Type B pancreatic cell (in vitro differentiated cells): ENCODE measurements at regions not wholly inside any gene's neighbourhood (a gene's known extent, or its start where the extent isn't known, plus 50 kb on each side); places are given as distances from the start of the nearest gene placed in this dataset.

ENCODE experiments used
- DNase-seq: peaks from one replicate; pipeline ENCODE4 v3.0.0; 2021; ENCODE audit warnings: mixed read lengths; ENCODE audit not compliant: unreplicated experiment; ENCODE audit errors: extremely low spot score
- H3K27ac Mint-ChIP-seq: 2 replicates; pipeline ENCODE4 v1.8.0; 2021; ENCODE audit warnings: mild to moderate bottlenecking, mixed read lengths
- H3K27me3 Mint-ChIP-seq: 2 replicates; pipeline ENCODE4 v1.8.0; 2021; ENCODE audit warnings: mixed read lengths
- H3K36me3 Mint-ChIP-seq: 2 replicates; pipeline ENCODE4 v1.8.0; 2021; ENCODE audit warnings: mixed read lengths
- H3K4me1 Mint-ChIP-seq: one replicate; pipeline ENCODE4 v1.8.0; 2021; ENCODE audit warnings: mixed read lengths; ENCODE audit not compliant: unreplicated experiment
- H3K4me3 Mint-ChIP-seq: 2 replicates; pipeline ENCODE4 v1.8.0; 2021; ENCODE audit warnings: mild to moderate bottlenecking, mixed read lengths
- H3K9me3 Mint-ChIP-seq: 2 replicates; pipeline ENCODE4 v1.8.0; 2021; ENCODE audit warnings: mixed read lengths
- CTCF ChIP-seq: fragments of 200-600 bp; sonication (generic); conservative IDR thresholded peaks from 2 replicates; pipeline ENCODE4 v1.5.0; 2021; ENCODE audit warnings: antibody characterized with exemption, mild to moderate bottlenecking

DNA sequence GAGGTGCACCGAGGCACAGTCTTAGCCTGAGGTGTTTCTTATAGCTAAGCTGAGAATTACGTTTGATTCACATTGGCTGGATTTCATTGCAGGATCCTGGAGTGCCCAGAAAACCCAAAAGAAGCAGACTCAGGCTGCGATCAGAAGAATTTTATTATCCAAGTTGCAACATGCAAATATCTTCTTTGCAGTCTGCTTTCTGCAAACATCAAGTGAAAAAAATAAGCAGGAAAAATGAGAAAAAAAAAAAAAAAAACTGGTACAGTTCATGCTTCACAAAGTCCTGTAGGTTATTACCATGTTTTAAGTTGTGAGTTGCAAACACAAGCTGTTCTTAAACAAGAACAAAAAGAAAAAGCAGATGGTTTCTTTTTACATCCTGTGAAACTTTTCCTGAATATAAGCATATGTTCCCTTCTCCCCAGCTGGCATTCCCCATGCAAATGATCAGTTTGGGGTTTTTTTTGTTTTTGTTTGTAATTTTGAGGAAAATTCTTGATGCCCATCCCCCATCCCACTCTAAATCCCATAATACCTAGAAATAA, 349.0 kb downstream of the CBLN4 start:
- H3K36me3 Mint-ChIP-seq = no peaks in the 10 kb centered on the region
- no peak for DNase-seq
- no peak overlapping the region for H3K27ac Mint-ChIP-seq
- no peaks in the 10 kb centered on the region for H3K9me3 Mint-ChIP-seq
- no peaks in the 10 kb centered on the region for H3K27me3 Mint-ChIP-seq
- H3K4me1 Mint-ChIP-seq = peaks cover 6% of the 10 kb centered on the region
- H3K4me3 Mint-ChIP-seq = no peak overlapping the region
- TF ChIP-seq CTCF = no peak

DNA sequence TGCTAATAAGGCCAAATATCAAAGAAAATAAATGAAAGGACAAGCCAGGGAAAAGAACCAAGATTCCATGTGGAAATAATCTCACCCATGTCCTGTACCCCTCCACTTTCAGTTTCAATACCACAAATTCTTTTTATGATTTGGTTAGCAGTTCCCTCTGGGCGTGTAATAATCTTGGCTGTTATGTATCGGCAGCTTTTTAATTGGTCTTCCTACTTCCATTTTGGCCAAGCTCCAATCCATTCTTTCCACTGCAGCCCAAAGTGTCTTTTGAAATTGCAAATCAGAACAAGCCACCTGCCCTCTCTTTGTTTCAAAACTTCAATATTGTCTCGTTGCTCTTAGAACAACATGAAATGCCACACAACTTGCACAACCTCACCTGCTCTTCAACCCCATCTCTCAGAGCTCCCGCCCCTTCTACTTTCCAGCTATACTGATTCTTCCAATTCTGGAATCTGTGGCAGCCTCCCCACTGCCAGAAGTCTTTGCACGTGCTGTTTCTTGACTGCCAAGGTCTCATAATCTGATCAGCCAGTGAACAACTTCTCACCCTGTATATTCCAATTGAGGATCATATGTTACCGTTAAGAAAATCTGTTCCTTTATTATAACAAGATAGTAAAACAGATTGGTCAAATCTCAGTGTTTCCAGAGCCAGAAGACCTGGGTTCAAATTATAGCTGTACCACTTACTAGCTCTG, 354.5 kb downstream of the CBLN4 start:
- TF ChIP-seq CTCF = no peak
- Mint-ChIP-seq H3K27ac (no peak overlapping the region), H3K27me3 (no peaks in the 10 kb centered on the region), H3K4me3 (no peak overlapping the region), H3K36me3 (no peaks in the 10 kb centered on the region), H3K9me3 (peaks cover 5% of the 10 kb centered on the region), H3K4me1 (peaks cover 3% of the 10 kb centered on the region)
- DNase-seq = no peak

DNA sequence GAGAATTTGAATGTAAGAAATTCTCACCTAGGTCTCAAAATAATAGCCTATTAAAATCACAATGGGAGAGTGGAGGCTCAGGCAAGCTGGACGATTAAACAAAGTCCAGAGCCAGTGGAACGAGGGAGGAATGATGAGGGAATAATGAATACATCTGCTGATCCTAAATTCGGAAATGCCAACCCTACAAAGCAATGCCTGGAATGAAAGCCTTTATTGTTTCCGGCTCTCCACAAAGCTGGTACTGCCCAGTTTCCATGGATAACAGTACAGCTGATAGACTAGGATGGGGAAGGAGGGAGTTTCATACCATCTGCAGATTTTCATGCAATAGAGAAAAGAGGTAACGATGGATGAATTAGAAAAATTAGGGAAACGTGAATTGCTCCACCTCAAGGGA, 356.1 kb downstream of the CBLN4 start:
- Mint-ChIP-seq H3K27ac (no peak overlapping the region), H3K4me3 (no peak overlapping the region), H3K4me1 (no peaks in the 10 kb centered on the region), H3K27me3 (no peaks in the 10 kb centered on the region), H3K9me3 (peaks cover 5% of the 10 kb centered on the region), H3K36me3 (no peaks in the 10 kb centered on the region)
- TF ChIP-seq CTCF = no peak
- DNase-seq = no peak

DNA sequence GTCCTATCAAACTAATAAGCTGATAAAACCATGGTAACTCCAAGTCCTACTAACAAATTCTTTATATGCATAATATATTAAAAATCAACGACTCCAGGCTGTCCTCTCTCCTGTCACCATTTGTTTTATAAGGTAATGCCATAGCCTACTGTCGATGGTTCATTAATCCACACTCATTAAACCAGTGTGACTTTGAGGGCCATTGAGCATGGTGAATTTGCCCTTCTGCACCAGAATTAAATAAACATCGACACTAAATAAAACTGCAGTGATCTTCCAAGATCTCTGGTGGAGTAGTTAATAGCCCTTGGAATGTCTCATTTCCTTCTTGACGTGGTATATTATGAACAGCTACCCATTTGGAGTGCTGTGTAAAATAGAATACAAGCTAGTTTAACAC, 358.5 kb downstream of the CBLN4 start:
- H3K27ac Mint-ChIP-seq = no peak overlapping the region
- DNase-seq = no peak
- H3K9me3 Mint-ChIP-seq = peaks cover 5% of the 10 kb centered on the region
- H3K27me3 Mint-ChIP-seq = no peaks in the 10 kb centered on the region
- H3K36me3 Mint-ChIP-seq = no peaks in the 10 kb centered on the region
- no peak for TF ChIP-seq CTCF
- no peaks in the 10 kb centered on the region for H3K4me1 Mint-ChIP-seq
- no peak overlapping the region for H3K4me3 Mint-ChIP-seq

- Mint-ChIP-seq H3K9me3 (no peaks in the 10 kb centered on the region), H3K27ac (no peak overlapping the region), H3K27me3 (peaks cover 7% of the 10 kb centered on the region), H3K4me3 (no peak overlapping the region), H3K36me3 (no peaks in the 10 kb centered on the region), H3K4me1 (no peaks in the 10 kb centered on the region)
- DNase-seq = no peak
- no peak for TF ChIP-seq CTCF
These were observed 363.8 kb downstream of the CBLN4 start for GRCh38 chr20:55641497-55641896.
